PC-3 (cell line): ENCODE measurements at regions not wholly inside any gene's neighbourhood (a gene's known extent, or its start where the extent isn't known, plus 50 kb on each side); places are given as distances from the start of the nearest gene placed in this dataset.

Source experiments
- ATAC-seq: fragments of 200-7000 bp; cut with Tn5 transposase; 2 replicates; pipeline ENCODE4 v1.9.1; 2020; ENCODE audit warnings: mild to moderate bottlenecking, moderate library complexity
- BruUV-seq: library from RNA; stranded (reverse); fragments of 400-500 nt; replicated peaks from 2 replicates; lab custom pipeline; 2021; lab: Mats Ljungman, UMichigan
- CTCF ChIA-PET: fragments of 300-600 bp; sonication (Branson Sonifier 250); formaldehyde crosslinking; loops from one replicate; lab custom pipeline; 2022; ENCODE audit warnings: antibody characterized with exemption; lab: Charles Lee
- POLR2A ChIA-PET: fragments of 300-600 bp; sonication (Branson Sonifier 250); formaldehyde crosslinking; loops from one replicate; lab custom pipeline; 2022; ENCODE audit warnings: antibody characterized with exemption; ENCODE audit not compliant: unreplicated experiment; lab: Charles Lee
- DNase-seq: peaks from one replicate; pipeline ENCODE4 v3.0.0-alpha.2; 2015
- H2AFZ ChIP-seq: fragments of 300-600 bp; sonication (generic); 2 replicates; pipeline ENCODE4 v1.6.0; 2016; ENCODE audit warnings: antibody characterized with exemption, low read length
- H3F3A ChIP-seq: fragments of 300-600 bp; sonication (generic); one replicate; pipeline ENCODE4 v1.6.0; 2017; ENCODE audit warnings: antibody characterized with exemption, low read length, control low read depth, mild to moderate bottlenecking; ENCODE audit not compliant: unreplicated experiment
- H3K27ac ChIP-seq: fragments of 300-600 bp; sonication (generic); 2 replicates; pipeline ENCODE4 v1.5.1; 2016; ENCODE audit warnings: mild to moderate bottlenecking, low read length
- H3K27me3 ChIP-seq: fragments of 300-600 bp; sonication (generic); 2 replicates; pipeline ENCODE4 v1.6.1; 2016; ENCODE audit warnings: low read length, mixed read lengths
- H3K36me3 ChIP-seq: fragments of 300-600 bp; sonication (generic); 2 replicates; pipeline ENCODE4 v1.6.1; 2016; ENCODE audit warnings: low read depth, mixed run types, low read length, mixed read lengths
- H3K4me1 ChIP-seq: fragments of 300-600 bp; sonication (generic); 2 replicates; pipeline ENCODE4 v1.5.1; 2016; ENCODE audit warnings: low read length; ENCODE audit not compliant: insufficient read depth
- H3K4me2 ChIP-seq: fragments of 300-600 bp; sonication (generic); 2 replicates; pipeline ENCODE4 v1.6.0; 2016; ENCODE audit warnings: low read length
- H3K4me3 ChIP-seq: fragments of 300-600 bp; sonication (generic); 2 replicates; pipeline ENCODE4 v1.5.1; 2016; ENCODE audit warnings: mild to moderate bottlenecking, low read length, mixed read lengths
- H3K79me2 ChIP-seq: fragments of 300-600 bp; sonication (generic); 2 replicates; pipeline ENCODE4 v1.6.1; 2017; ENCODE audit warnings: low read length, mixed read lengths
- H3K9ac ChIP-seq: fragments of 300-600 bp; sonication (generic); 2 replicates; pipeline ENCODE4 v1.6.0; 2016; ENCODE audit warnings: mild to moderate bottlenecking, low read length
- H3K9me2 ChIP-seq: fragments of 300-600 bp; sonication (generic); replicated peaks from 2 replicates; pipeline ENCODE4 v1.6.1; 2016; ENCODE audit warnings: mixed run types, low read length, mixed read lengths
- H3K9me3 ChIP-seq: fragments of 300-600 bp; sonication (generic); 2 replicates; pipeline ENCODE4 v1.6.1; 2016; ENCODE audit warnings: low read length, mixed read lengths
- H4K20me1 ChIP-seq: fragments of 300-600 bp; sonication (generic); 2 replicates; pipeline ENCODE4 v1.6.1; 2016; ENCODE audit warnings: low read length, mixed read lengths
- EZH2 ChIP-seq: fragments of 300-600 bp; sonication (generic); IDR thresholded peaks from one replicate; pipeline ENCODE4 v1.6.1; 2017; ENCODE audit warnings: antibody characterized with exemption, mild to moderate bottlenecking, low read length; ENCODE audit not compliant: unreplicated experiment
- EZH2phosphoT487 ChIP-seq: fragments of 300-600 bp; sonication (generic); IDR thresholded peaks from 2 replicates; pipeline ENCODE4 v1.6.1; 2018; ENCODE audit warnings: mild to moderate bottlenecking, antibody characterized with exemption, low read length, borderline replicate concordance
- intact Hi-C: fragments of 100-400 bp; cut with micrococcal nuclease; formaldehyde crosslinking; loops from 2 replicates; pipeline ENCODE4 v1.9.0; 2023
- TF ChIP-seq, protein P1 (sequence below): fragments of 300-600 bp; sonication (generic); conservative IDR thresholded peaks from 2 replicates; pipeline ENCODE4 v1.5.1; 2017; ENCODE audit warnings: antibody characterized with exemption, low read depth, mild to moderate bottlenecking, low read length

DNA sequence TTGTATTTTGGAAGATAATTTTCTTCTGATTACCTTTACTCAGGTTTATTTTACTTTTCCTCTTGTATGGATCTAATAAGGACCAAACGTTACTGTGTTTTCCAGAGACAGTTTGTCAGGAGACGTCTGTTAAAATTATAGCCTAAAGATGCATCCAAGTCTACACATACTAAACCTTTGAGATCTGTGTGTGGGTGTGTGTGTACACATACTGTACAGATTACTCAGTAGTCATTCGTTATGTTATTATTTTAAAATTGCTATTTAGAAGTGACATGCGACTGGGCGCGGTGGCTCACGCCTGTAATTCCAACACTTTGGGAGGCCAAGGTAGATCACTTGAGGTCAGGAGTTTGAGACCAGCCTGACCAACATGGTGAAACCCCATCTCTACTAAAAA is 51.6 kb upstream of the CNTLN start:
- no peaks in the 10 kb centered on the region for H3K9me3 ChIP-seq
- no peaks in the 10 kb centered on the region for H3F3A ChIP-seq
- H3K4me3 ChIP-seq = no peak overlapping the region
- no peaks in the 10 kb centered on the region for H3K4me1 ChIP-seq
- no peak overlapping the region for H3K9ac ChIP-seq
- no peaks in the 10 kb centered on the region for H3K79me2 ChIP-seq
- no peaks in the 10 kb centered on the region for H4K20me1 ChIP-seq
- H3K9me2 ChIP-seq = no peaks in the 10 kb centered on the region
- intact Hi-C loops = no loop called here
- no TSS peak for BruUV-seq
- TF ChIP-seq, protein P1, sequence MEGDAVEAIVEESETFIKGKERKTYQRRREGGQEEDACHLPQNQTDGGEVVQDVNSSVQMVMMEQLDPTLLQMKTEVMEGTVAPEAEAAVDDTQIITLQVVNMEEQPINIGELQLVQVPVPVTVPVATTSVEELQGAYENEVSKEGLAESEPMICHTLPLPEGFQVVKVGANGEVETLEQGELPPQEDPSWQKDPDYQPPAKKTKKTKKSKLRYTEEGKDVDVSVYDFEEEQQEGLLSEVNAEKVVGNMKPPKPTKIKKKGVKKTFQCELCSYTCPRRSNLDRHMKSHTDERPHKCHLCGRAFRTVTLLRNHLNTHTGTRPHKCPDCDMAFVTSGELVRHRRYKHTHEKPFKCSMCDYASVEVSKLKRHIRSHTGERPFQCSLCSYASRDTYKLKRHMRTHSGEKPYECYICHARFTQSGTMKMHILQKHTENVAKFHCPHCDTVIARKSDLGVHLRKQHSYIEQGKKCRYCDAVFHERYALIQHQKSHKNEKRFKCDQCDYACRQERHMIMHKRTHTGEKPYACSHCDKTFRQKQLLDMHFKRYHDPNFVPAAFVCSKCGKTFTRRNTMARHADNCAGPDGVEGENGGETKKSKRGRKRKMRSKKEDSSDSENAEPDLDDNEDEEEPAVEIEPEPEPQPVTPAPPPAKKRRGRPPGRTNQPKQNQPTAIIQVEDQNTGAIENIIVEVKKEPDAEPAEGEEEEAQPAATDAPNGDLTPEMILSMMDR = no peak
- TF ChIP-seq EZH2 (no peak), EZH2phosphoT487 (no peak)
- no peaks in the 10 kb centered on the region for H3K27me3 ChIP-seq
- no peak for DNase-seq
- no peak overlapping the region for H2AFZ ChIP-seq
- no peak for ATAC-seq
- no peaks in the 10 kb centered on the region for H3K36me3 ChIP-seq
- no peak overlapping the region for H3K4me2 ChIP-seq
- H3K27ac ChIP-seq = no peak overlapping the region
- CTCF ChIA-PET = no interaction called here
- POLR2A ChIA-PET = no interaction called here

DNA sequence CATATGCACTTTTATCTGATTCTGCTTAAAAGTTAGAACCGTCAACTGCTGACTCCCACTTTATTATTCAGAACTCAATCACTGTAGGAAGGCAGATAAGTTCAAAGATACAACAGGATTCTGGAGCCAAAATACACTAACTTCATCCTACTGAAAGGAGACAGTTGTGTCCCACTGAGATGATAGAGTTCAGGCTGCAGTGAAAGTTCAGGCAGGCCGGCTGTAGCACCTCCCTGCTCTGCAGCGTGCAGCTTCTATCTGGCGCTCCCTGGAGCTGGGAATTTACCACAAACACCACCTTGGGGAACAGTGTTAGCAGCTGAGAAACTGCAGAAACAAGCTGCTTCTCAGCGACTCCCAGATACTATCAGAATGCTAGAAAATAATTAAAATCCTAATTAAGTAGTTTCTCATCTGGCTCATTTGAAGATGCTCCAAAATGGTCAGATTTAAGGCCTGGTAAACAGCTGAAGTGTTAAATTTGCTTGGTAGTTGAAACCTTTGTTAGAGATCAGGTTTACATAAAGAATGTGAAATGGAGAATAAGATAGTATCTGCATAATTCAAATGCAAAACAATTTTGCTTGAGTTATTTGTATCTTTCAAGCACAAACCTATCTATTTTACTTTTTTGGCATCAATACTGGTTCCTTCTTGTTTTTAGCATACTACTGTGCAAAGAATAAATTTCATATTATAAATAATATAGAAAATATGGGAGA is 52.3 kb upstream of the CNTLN start:
- Histone ChIP-seq H3K4me2 (no peak overlapping the region), H3K4me3 (no peak overlapping the region), H3K27ac (no peak overlapping the region), H3K36me3 (no peaks in the 10 kb centered on the region), H3F3A (no peaks in the 10 kb centered on the region), H3K9me3 (no peaks in the 10 kb centered on the region), H3K4me1 (no peaks in the 10 kb centered on the region), H3K9ac (no peak overlapping the region), H3K9me2 (no peaks in the 10 kb centered on the region), H4K20me1 (no peaks in the 10 kb centered on the region), H3K27me3 (no peaks in the 10 kb centered on the region), H2AFZ (no peak overlapping the region), H3K79me2 (no peaks in the 10 kb centered on the region)
- BruUV-seq = no TSS peak
- DNase-seq = no peak
- no peak for ATAC-seq
- POLR2A ChIA-PET = no interaction called here
- intact Hi-C loops = no loop called here
- TF ChIP-seq, protein P1 = no peak
- TF ChIP-seq EZH2phosphoT487 (no peak), EZH2 (no peak)
- CTCF ChIA-PET = no interaction called here

DNA sequence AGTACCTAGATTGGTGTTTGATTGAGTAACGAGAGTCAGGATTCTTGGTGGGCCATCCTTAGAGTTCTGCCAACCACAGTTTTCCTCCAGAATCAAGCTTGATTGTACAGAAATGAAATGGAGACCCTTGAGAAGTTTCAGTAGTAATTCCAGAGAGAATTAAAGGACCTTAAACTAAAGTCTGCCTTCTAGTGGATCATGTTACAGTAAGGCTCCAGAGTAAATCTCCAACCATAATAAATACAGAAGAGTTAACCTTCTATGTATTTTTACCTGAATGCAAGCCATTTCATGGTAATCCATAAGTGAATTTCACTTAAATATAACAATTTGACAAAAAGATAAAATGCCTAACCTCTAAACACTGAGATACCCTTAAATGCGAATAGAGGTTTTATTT is 53.0 kb upstream of the CNTLN start:
- Histone ChIP-seq H3K4me3 (no peak overlapping the region), H3K9me3 (no peaks in the 10 kb centered on the region), H3K79me2 (no peaks in the 10 kb centered on the region), H2AFZ (no peak overlapping the region), H3F3A (no peaks in the 10 kb centered on the region), H3K4me1 (no peaks in the 10 kb centered on the region), H4K20me1 (no peaks in the 10 kb centered on the region), H3K27me3 (no peaks in the 10 kb centered on the region), H3K4me2 (no peak overlapping the region), H3K9me2 (no peaks in the 10 kb centered on the region), H3K9ac (no peak overlapping the region), H3K36me3 (no peaks in the 10 kb centered on the region), H3K27ac (no peak overlapping the region)
- no peak for ATAC-seq
- intact Hi-C loops = no loop called here
- ChIA-PET CTCF (no interaction called here), POLR2A (no interaction called here)
- DNase-seq = no peak
- TF ChIP-seq EZH2phosphoT487 = no peak
- TF ChIP-seq, protein P1 = no peak
- no peak for TF ChIP-seq EZH2
- no TSS peak for BruUV-seq
